ENCODE measurements at regions not wholly inside any gene's neighbourhood (a gene's known extent, or its start where the extent isn't known, plus 50 kb on each side); places are given as distances from the start of the nearest gene placed in this dataset.
A peak's percentile ranks its signal among the peaks of the same experiment; 100 is the strongest.
"Not testable (repeated sequence)": the region's sequence is repeated elsewhere in the genome, so short reads cannot be mapped to it uniquely, and the experiment has no call there.

DNA sequence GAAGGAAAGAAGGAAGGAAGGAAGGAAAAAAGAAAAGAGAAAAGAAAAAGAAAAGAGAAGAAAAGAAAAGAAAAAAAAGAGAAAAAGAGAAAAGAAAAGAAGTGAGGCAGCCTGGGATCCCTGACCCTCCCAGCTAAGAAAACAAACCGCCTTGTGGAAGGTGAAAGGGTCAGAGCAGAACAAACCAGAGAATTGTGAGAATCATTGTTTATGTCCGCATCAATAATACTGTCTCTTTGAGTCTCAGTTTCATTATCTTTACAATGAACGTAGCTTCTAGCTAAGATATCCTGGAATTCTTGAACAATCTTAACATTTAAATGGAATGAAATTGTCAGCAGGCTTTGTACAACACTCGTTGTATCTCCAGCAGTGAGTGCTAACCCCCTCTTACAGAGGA lies 66.4 kb upstream of the SERP2 start:
- peak; percentile 12 for DNase-seq (ENCODE audit: low spot score)

DNA sequence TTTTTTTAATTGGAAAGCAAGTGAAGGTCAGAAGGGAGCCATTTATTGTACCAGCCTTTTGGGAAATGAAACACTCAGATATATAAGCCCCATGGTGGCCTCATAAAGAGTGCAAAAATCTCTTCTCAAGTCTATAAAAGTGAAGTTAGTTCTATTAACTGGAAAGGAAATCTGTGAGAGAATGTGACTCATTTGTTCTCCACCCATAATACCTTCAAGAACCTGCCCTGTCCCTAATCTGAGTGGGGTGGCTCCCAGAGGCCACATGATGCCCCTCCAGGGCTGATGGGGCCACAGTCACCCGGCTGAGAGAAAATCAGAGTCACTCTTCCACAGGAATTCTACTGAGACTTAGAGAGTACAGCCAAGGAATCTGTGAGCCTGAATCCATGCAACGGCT lies 65.8 kb upstream of the SERP2 start:
- DNase-seq (ENCODE audit: low spot score) = no peak

GRCh38 chr13:44308352-44308751 lies 65.3 kb upstream of the SERP2 start:
- DNase-seq (ENCODE audit: low spot score) = no peak

GRCh38 chr13:44309794-44310757 lies 63.5 kb upstream of the SERP2 start:
- no peak for DNase-seq (ENCODE audit: low spot score)

DNA sequence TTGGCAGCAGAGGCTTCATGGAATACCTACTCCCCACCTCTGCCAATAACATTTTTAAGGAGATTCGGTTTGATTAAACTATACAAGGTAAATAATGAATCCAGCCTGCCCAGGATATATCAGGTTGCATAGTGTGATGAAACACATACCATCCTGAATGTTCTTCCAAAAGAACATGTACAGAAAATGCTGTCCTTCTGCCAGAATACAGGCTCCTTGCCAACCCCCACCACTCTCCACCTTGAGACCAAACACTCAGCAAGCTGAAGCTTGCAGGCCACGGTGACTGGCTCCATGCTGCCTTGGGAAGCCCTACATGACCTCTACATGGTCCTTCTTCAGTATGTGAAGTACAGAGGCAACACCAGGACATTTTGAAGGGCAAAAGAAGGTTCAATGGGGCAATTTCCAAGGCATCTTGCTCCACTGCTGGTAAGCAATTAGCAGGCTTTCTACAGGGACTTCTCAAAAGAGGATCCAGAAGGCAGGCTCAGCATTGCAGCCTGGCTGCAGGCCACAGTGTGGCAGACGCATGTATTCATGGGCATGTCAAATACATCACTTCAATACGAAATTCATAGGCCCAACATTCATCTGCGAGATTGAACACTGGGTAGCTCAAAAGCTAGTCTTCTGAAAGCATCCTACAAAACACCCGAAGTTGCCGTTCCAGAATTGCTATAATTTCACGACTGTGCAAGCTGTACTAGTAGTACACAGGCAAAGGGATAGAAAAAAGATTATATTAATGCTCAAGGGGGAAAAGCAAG lies 62.4 kb upstream of the SERP2 start:
- DNase-seq (ENCODE audit: low spot score) = no peak

DNA sequence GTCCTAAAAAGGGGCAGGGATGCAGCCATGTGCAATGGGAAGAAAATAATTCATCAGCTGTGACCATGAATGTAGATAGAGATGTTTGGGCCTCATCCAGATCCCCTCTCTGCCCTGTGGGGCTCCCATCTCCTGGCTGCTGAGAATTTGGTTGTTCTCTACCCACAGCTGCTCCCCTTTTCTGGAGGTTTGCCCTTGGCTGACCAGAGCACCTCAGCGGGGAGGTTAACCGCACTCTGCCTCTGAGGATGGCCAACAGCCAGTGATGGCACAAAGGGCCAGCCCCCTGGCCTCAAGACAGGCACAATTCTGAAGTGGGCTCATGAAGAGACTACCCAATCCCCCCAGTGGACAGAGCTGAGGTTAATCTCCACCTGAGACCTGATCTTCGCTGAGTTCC lies 61.5 kb upstream of the SERP2 start:
- no peak for DNase-seq (ENCODE audit: low spot score)

GRCh38 chr13:44312834-44313551 lies 60.6 kb upstream of the SERP2 start:
- peak; percentile 27 for DNase-seq (ENCODE audit: low spot score)

GRCh38 chr13:44313674-44314073 lies 60.0 kb upstream of the SERP2 start:
- peak; percentile 57 for DNase-seq (ENCODE audit: low spot score)

- not testable (repeated sequence) for DNase-seq (ENCODE audit: low spot score)
Observed at GRCh38 chr13:44314160-44314559, 59.5 kb upstream of the SERP2 start.

GRCh38 chr13:44317752-44318151 lies 55.9 kb upstream of the SERP2 start:
- no peak for DNase-seq (ENCODE audit: low spot score)

DNA sequence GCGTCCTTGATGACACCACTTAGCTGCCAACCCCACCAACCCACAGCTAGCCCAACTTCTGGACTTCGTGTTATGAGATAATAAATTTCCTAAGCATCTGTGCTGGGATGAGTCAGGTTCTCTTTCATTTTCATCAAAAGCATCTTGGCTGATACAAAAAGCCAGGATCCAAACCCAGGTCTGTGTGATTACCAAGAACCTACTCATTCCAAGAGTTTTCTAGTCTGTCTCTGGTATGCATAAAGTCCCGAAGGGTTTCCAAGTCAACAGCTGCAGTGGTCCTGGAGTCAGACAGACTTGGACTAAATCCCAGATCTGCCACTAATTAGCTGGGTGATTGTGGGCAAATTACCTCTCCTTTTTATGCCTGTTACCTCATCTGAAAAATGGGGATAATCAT lies 55.5 kb upstream of the SERP2 start:
- no peak for DNase-seq (ENCODE audit: low spot score)

DNA sequence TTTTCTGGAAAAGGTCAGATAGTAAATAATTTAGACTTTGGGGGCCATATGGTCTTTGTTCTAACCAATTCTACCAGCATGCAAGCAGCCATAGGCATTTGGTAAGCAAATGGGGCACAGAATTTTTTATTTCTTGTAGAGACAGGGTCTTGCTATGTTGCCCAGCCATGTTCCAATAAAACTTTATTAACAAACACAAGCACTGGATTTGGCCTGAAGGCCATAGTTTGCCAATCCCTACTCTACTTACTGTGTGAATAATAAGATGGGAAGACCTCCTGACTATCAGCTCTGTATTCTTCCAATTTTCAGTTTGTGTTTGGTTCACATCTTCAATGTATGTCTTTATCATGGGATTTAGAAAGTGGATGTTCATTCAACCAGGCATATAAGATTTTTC lies 53.0 kb upstream of the SERP2 start:
- no peak for DNase-seq (ENCODE audit: low spot score)

DNA sequence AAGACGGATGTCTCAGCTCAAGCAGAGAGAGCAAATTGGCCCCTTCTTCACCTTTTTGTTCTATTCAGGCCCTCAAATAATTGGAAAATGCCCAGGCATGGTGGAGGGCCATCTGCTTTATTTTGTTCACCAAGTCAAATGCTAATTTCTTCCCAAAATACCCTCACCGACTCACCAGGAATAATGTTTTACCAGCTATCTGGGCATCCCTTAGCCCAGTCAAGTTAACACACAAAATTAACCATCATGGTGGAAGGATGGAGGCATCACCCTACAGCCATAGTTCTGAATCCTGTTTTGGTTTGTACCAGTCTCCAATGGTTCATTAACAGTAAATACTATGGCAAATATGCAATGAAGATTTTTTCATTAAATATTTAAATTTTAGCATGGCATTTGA lies 51.7 kb upstream of the SERP2 start:
- DNase-seq (ENCODE audit: low spot score) = no peak

- DNase-seq (ENCODE audit: low spot score) = no peak
Observed at GRCh38 chr13:44322928-44323327, 50.7 kb upstream of the SERP2 start.

GRCh38 chr13:44323754-44324153 lies 49.9 kb upstream of the SERP2 start:
- DNase-seq (ENCODE audit: low spot score) = no peak
